ENCODE measurements at regions not wholly inside any gene's neighbourhood (a gene's known extent, or its start where the extent isn't known, plus 50 kb on each side); places are given as distances from the start of the nearest gene placed in this dataset.

GRCh38 chr5:17805227-17805825 lies 171.1 kb downstream of the TAF11L14 start:
- WGBS (ENCODE audit: low lambda C conversion rate, missing lambda C conversion rate): 79% methylated on average over 2 of the region's 2 CpGs
- no peaks in the 10 kb centered on the region for H4K20me1 ChIP-seq (ENCODE audit: insufficient read depth, poor library complexity, severe bottlenecking)
- H3K4me1 ChIP-seq (ENCODE audit: insufficient read depth): peaks cover 3% of the 10 kb centered on the region
- H3K27ac ChIP-seq: no peak overlapping the region
- no peak for DNase-seq (ENCODE audit: low spot score)
- no peaks in the 10 kb centered on the region for H3K79me2 ChIP-seq
- TF ChIP-seq CTCF (IDR thresholded peaks at IDR 0.05; ENCODE audit: poor library complexity) (no peak), EZH2 (IDR thresholded peaks at IDR 0.05; ENCODE audit: borderline replicate concordance) (no peak), EZH2phosphoT487 (IDR thresholded peaks at IDR 0.05; ENCODE audit: low read depth, severe bottlenecking, unreplicated experiment) (no peak)
- H3K9me2 ChIP-seq (replicated peaks; ENCODE audit: insufficient read depth): no peaks in the 10 kb centered on the region
- no peaks in the 10 kb centered on the region for H3K36me3 ChIP-seq (replicated peaks; ENCODE audit: insufficient read depth, low read depth)
- H2AFZ ChIP-seq: no peak overlapping the region
- H3K27me3 ChIP-seq: no peaks in the 10 kb centered on the region
- H3K4me2 ChIP-seq: no peak overlapping the region
- H3K4me3 ChIP-seq: no peak overlapping the region
- H3K9me3 ChIP-seq (ENCODE audit: low read depth): no peaks in the 10 kb centered on the region

- H2AFZ ChIP-seq: no peak overlapping the region
- no peaks in the 10 kb centered on the region for H3K27me3 ChIP-seq
- H3K4me2 ChIP-seq: no peak overlapping the region
- no peaks in the 10 kb centered on the region for H4K20me1 ChIP-seq (ENCODE audit: insufficient read depth, poor library complexity, severe bottlenecking)
- no peak overlapping the region for H3K27ac ChIP-seq
- TF ChIP-seq EZH2 (IDR thresholded peaks at IDR 0.05; ENCODE audit: borderline replicate concordance) (no peak), CTCF (IDR thresholded peaks at IDR 0.05; ENCODE audit: poor library complexity) (no peak), EZH2phosphoT487 (IDR thresholded peaks at IDR 0.05; ENCODE audit: low read depth, severe bottlenecking, unreplicated experiment) (no peak)
- no peaks in the 10 kb centered on the region for H3K36me3 ChIP-seq (replicated peaks; ENCODE audit: insufficient read depth, low read depth)
- H3K4me1 ChIP-seq (ENCODE audit: insufficient read depth): peaks cover 3% of the 10 kb centered on the region
- no peaks in the 10 kb centered on the region for H3K9me2 ChIP-seq (replicated peaks; ENCODE audit: insufficient read depth)
- no peak for DNase-seq (ENCODE audit: low spot score)
- no peak overlapping the region for H3K4me3 ChIP-seq
- WGBS (ENCODE audit: low lambda C conversion rate, missing lambda C conversion rate): 80% methylated on average over 5 of the region's 5 CpGs
- H3K9me3 ChIP-seq (ENCODE audit: low read depth): no peaks in the 10 kb centered on the region
- H3K79me2 ChIP-seq: no peaks in the 10 kb centered on the region
These were observed 172.7 kb downstream of the TAF11L14 start for GRCh38 chr5:17806818-17807468.

- Histone ChIP-seq H4K20me1 (ENCODE audit: insufficient read depth, poor library complexity, severe bottlenecking) (no peaks in the 10 kb centered on the region), H3K4me2 (no peak overlapping the region), H3K36me3 (replicated peaks; ENCODE audit: insufficient read depth, low read depth) (no peaks in the 10 kb centered on the region), H3K27ac (no peak overlapping the region), H3K9me2 (replicated peaks; ENCODE audit: insufficient read depth) (no peaks in the 10 kb centered on the region), H3K9me3 (ENCODE audit: low read depth) (no peaks in the 10 kb centered on the region), H3K27me3 (no peaks in the 10 kb centered on the region), H3K4me1 (ENCODE audit: insufficient read depth) (no peaks in the 10 kb centered on the region), H3K4me3 (no peak overlapping the region), H2AFZ (no peak overlapping the region), H3K79me2 (no peaks in the 10 kb centered on the region)
- TF ChIP-seq EZH2phosphoT487 (IDR thresholded peaks at IDR 0.05; ENCODE audit: low read depth, severe bottlenecking, unreplicated experiment) (no peak), CTCF (IDR thresholded peaks at IDR 0.05; ENCODE audit: poor library complexity) (no peak), EZH2 (IDR thresholded peaks at IDR 0.05; ENCODE audit: borderline replicate concordance) (no peak)
- DNase-seq (ENCODE audit: low spot score): no peak
- 79% methylated on average over 2 of the region's 2 CpGs for WGBS (ENCODE audit: low lambda C conversion rate, missing lambda C conversion rate)
These were observed 174.3 kb downstream of the TAF11L14 start for GRCh38 chr5:17808566-17808965.
